ENCODE measurements at regions not wholly inside any gene's neighbourhood (a gene's known extent, or its start where the extent isn't known, plus 50 kb on each side); places are given as distances from the start of the nearest gene placed in this dataset.

DNA sequence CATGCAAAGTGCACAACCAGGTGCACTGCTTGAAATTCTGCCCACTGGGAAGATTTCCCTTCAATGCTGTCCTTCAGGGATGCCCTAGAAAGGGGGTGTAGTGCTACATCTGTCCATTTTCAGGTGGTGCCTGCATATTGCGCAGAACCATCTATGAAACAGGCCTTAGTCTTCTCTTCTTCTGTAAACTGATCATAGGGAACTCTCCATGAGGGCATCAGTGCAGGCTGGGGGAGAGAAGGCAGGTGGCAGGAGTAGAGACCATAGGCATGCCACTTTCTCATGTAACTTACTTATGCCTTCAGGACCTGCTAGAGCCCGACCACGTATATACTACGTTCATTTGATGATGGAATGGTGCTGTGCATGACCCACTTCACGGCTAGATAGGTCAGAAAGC, 912.1 kb downstream of the SLC4A3 start:
- no peak for DNase-seq
- no peak for TF ChIP-seq CTCF (IDR thresholded peaks at IDR 0.05)

DNA sequence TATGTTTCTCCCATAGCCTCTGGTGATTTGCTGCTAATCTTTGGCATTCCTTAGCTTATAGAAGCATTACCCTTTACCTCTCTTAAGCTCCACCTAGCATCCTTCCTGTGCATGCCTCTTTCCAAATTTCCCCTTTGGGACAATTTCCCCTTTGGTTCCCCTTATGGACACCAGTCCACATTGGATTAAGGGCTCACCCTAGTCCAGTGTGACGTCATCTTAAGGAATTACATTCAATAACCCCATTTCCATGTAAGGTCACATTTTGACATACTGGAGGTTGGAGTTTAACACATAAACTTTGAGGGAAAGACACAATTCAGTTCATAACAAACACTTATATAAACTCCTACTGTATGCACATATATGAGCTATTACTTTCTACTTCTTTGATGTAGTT, 916.6 kb downstream of the SLC4A3 start:
- H3K27ac ChIP-seq: no peak overlapping the region
- DNase-seq (no peak), ATAC-seq (no peak)
- no peaks in the 10 kb centered on the region for H3K36me3 ChIP-seq
- intact Hi-C loops (cut with DNase I): no loop called here
- TF ChIP-seq CTCF (IDR thresholded peaks at IDR 0.05): no peak
- no peak overlapping the region for H3K4me3 ChIP-seq
- 60 to 72% methylated on average over 1 of the region's 1 CpG for WGBS, 2 donors
- no peaks in the 10 kb centered on the region for H3K4me1 ChIP-seq
- H3K27me3 ChIP-seq: no peaks in the 10 kb centered on the region
- H3K9me3 ChIP-seq: peaks cover 0 to 14% (median 3%) of the 10 kb centered on the region in 11 donors

More for the DNA sequence above, 912.1 kb downstream of the SLC4A3 start:
- H3K4me3 ChIP-seq: no peak overlapping the region
- 65 to 71% methylated on average over 5 of the region's 5 CpGs for WGBS, 2 donors
- ATAC-seq: no peak
- no peaks in the 10 kb centered on the region for H3K4me1 ChIP-seq
- H3K9me3 ChIP-seq: peaks cover 0 to 20% (median 3%) of the 10 kb centered on the region in 11 donors
- no peaks in the 10 kb centered on the region for H3K27me3 ChIP-seq
- H3K36me3 ChIP-seq: no peaks in the 10 kb centered on the region
- intact Hi-C loops (cut with DNase I): no loop called here
- H3K27ac ChIP-seq: no peak overlapping the region

DNA sequence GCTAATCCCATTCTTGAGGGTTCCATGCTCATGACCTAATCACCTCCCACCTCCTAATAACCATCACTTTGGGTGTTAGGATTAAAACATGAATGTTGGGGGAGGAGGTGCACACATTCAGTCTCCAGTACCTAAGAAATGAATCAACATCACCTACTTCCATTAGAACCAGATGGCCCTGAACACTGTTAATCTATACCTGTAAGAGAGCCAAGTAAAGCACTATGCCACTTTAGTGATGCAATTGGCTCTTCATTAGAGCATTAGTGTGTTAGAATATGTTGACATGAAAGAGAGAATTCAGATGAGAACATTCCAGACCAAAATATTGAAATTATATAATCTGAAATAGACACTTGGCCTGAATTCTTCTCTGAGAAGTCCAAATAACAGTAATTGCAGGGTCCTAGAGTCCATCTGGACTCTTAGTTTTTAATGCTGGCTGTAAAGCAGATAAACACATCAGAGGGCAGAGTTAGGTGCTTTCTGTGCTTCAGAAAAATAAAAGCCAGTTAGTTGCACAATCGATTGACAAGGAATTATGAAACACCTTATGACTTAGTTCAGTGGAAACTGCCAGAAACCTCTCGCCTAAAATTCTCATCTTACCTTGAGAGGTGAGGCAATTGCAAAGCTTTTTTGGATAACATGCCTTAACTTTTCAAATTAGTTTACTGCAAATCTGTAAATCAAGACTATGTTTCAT, 923.7 kb downstream of the SLC4A3 start:
- WGBS, 2 donors: 88 to 89% methylated on average over 2 of the region's 2 CpGs
- Histone ChIP-seq H3K36me3 (no peaks in the 10 kb centered on the region), H3K4me1 (no peaks in the 10 kb centered on the region), H3K27ac (no peak overlapping the region), H3K9me3 (no peaks in the 10 kb centered on the region), H3K27me3 (no peaks in the 10 kb centered on the region), H3K4me3 (no peak overlapping the region)
- ATAC-seq (no peak), DNase-seq (no peak)
- intact Hi-C loops (cut with DNase I): no loop called here
- no peak for TF ChIP-seq CTCF (IDR thresholded peaks at IDR 0.05)

DNA sequence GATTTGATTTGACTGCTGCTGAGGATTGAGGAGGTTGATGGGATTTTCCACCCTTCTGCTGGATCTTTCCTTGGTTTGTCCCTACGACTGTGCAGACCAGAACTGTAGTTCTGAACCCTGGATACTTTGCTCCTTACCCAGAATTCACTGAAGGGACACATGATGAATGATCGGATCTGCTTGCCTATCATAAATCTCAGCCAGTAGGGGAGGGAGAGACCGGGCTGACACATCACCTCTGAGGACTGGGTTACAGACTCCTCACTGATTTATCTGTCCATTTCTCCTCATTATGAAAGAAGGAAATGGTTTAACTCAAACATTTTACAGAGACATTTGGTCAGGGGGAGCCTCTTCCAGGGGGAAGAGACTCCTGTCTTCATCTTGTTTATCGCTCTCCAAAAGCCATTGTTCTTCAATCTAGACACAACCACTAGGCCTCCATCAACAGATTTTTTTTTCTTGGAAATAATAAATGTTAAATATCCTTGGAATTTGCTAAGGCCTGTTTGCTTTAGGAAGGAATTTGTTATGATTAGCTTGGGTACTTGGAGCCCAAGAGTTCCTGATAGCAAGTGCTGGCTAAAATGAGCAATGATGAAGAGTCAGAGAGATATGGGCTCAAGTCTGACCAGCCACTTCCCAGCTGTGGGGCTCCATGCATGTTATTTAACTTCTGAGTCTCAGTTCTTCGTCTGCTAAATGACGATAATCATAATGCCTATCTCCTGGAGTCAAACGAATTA, 925.5 kb downstream of the SLC4A3 start:
- H3K4me3 ChIP-seq: no peak overlapping the region
- no peak for DNase-seq
- no peak for ATAC-seq
- no peaks in the 10 kb centered on the region for H3K4me1 ChIP-seq
- intact Hi-C loops (cut with DNase I): no loop called here
- no peak for TF ChIP-seq CTCF (IDR thresholded peaks at IDR 0.05)
- H3K27ac ChIP-seq: no peak overlapping the region
- no peaks in the 10 kb centered on the region for H3K27me3 ChIP-seq
- no peaks in the 10 kb centered on the region for H3K9me3 ChIP-seq
- no peaks in the 10 kb centered on the region for H3K36me3 ChIP-seq
- WGBS, 2 donors: 62 to 66% methylated on average over 7 of the region's 7 CpGs

Measured in heart right ventricle (tissue), 16 donors.